T-cell (primary cell): ENCODE measurements at regions not wholly inside any gene's neighbourhood (a gene's known extent, or its start where the extent isn't known, plus 50 kb on each side); places are given as distances from the start of the nearest gene placed in this dataset.

ENCODE experiments used
- ATAC-seq, 4 experiments: fragments of 200-7000 bp in 3 of 4; fragments of 150-1000 bp in 1 of 4; cut with Tn5 transposase; replicated peaks in 1 of 4; 1 replicate in 3 of 4; 2 replicates in 1 of 4; pipeline ENCODE4 v1.10.0; 2021; ENCODE audit warnings: moderate library complexity in 3 of 4, mild to moderate bottlenecking in 2 of 4, moderate number of reproducible peaks in 1 of 4
- CTCF ChIA-PET, 2 donors: fragments of 300-600 bp; sonication (Branson Sonifier 250); formaldehyde crosslinking; loops; one replicate each; lab custom pipeline; 2022; ENCODE audit warnings: antibody characterized with exemption in 2 of 2; lab: Charles Lee
- POLR2A ChIA-PET, 2 donors: fragments of 300-600 bp; sonication (Branson Sonifier 250); formaldehyde crosslinking; loops; one replicate each; lab custom pipeline; 2022; ENCODE audit warnings: antibody characterized with exemption in 2 of 2; lab: Charles Lee
- DNase-seq, 35 experiments: peaks; one replicate each; pipeline versions ENCODE4 v3.0.0 to v3.0.0-alpha.2; 2013 to 2023
- H3K27ac ChIP-seq: one replicate; pipeline ENCODE4 v1.5.1; 2013; ENCODE audit warnings: low read length
- H3K27me3 ChIP-seq, 2 experiments: replicated peaks in 1 of 2; 1 replicate in 1 of 2; 2 replicates in 1 of 2; pipeline versions ENCODE4 v1.6.1 to v1.7.0; 2013; ENCODE audit warnings: low read length in 1 of 2, mixed read lengths in 1 of 2; ENCODE audit not compliant: control insufficient read depth in 2 of 2, insufficient read depth in 2 of 2; ENCODE audit errors: extremely low read depth in 1 of 2
- H3K36me3 ChIP-seq, 2 donors: 1 replicate in 1 of 2; 2 replicates in 1 of 2; pipeline versions ENCODE4 v1.6.1 to v1.7.0; 2013; ENCODE audit warnings: low read length in 1 of 2; ENCODE audit not compliant: control insufficient read depth in 2 of 2, insufficient read depth in 1 of 2; ENCODE audit errors: extremely low read depth in 1 of 2
- H3K4me1 ChIP-seq, 2 experiments: 1 replicate in 1 of 2; 2 replicates in 1 of 2; pipeline versions ENCODE4 v1.6.1 to v1.7.0; 2013; ENCODE audit warnings: low read length in 2 of 2, mixed read lengths in 1 of 2; ENCODE audit not compliant: insufficient read depth in 2 of 2, control insufficient read depth in 1 of 2; ENCODE audit errors: extremely low read depth in 1 of 2
- H3K4me3 ChIP-seq, 2 donors: 1 replicate in 1 of 2; 2 replicates in 1 of 2; pipeline versions ENCODE4 v1.5.1 to v1.7.0; 2013; ENCODE audit warnings: mild to moderate bottlenecking in 2 of 2, low read length in 1 of 2, moderate library complexity in 1 of 2; ENCODE audit not compliant: control insufficient read depth in 1 of 2; ENCODE audit errors: extremely low read depth in 1 of 2
- H3K9me3 ChIP-seq: 2 replicates; pipeline ENCODE4 v1.7.0; 2013
- H3K27ac Mint-ChIP-seq, 2 donors: one replicate each; pipeline ENCODE4 v1.8.0; 2020 to 2021; ENCODE audit warnings: mild to moderate bottlenecking in 2 of 2, mixed read lengths in 2 of 2
- H3K27me3 Mint-ChIP-seq, 2 donors: one replicate each; pipeline ENCODE4 v1.8.0; 2021 to 2022; ENCODE audit warnings: mixed read lengths in 2 of 2
- H3K36me3 Mint-ChIP-seq: one replicate; pipeline ENCODE4 v1.8.0; 2021; ENCODE audit warnings: mixed read lengths
- H3K4me1 Mint-ChIP-seq, 3 donors: one replicate each; pipeline ENCODE4 v1.8.0; 2020 to 2022; ENCODE audit warnings: mixed read lengths in 3 of 3, mild to moderate bottlenecking in 1 of 3
- H3K4me3 Mint-ChIP-seq, 3 donors: one replicate each; pipeline ENCODE4 v1.8.0; 2020 to 2022; ENCODE audit warnings: mild to moderate bottlenecking in 3 of 3, mixed read lengths in 3 of 3, moderate library complexity in 3 of 3
- H3K9me3 Mint-ChIP-seq, 3 donors: one replicate each; pipeline ENCODE4 v1.8.0; 2020 to 2022; ENCODE audit warnings: mixed read lengths in 3 of 3
- WGBS: methylation state at CpG from one replicate; pipeline ENCODE4 v1.1.5; 2013; ENCODE audit warnings: missing lambda C conversion rate; ENCODE audit not compliant: insufficient coverage; 5-methylcytosine and 5-hydroxymethylcytosine counted together

DNA sequence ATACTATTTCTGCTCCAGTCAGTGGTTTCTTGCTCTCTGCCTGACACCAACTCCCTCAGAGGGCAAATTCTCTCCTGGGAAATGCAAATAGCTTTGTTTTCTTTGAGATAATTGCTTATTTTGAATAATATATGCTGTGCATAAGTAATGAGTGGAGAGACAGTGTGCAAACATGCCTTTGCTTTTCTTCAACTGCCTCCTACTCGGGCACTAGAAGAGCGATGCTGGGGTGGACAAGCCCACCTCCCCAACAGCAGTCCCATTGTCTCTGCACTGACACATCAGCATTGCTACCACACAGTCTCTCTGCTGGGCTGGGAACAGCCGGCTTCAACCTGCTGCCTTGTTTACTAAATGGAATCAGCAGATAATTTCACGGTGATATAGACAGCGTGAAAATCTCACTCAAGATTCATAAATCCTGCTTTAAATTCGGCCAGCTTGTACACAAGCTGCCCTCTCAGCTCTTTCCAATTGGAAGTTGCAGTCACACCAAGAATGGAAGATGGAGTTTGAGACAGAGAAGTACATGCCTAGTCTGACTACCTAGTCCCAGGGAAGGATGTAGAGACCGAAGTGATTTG is 694.5 kb downstream of the TDRD15 start:
- H3K4me1 ChIP-seq = no peaks in the 10 kb centered on the region
- no peak overlapping the region for H3K4me3 ChIP-seq
- no peaks in the 10 kb centered on the region for H3K27me3 ChIP-seq
- ChIA-PET CTCF (no interaction called here), POLR2A (no interaction called here)
- H3K36me3 ChIP-seq = no peaks in the 10 kb centered on the region
- no peak for DNase-seq
- Mint-ChIP-seq H3K4me3 (no peak overlapping the region), H3K27me3 (no peaks in the 10 kb centered on the region), H3K27ac (no peak overlapping the region), H3K4me1 (no peaks in the 10 kb centered on the region), H3K36me3 (no peaks in the 10 kb centered on the region), H3K9me3 (peaks cover 8 to 10% (median 9%) of the 10 kb centered on the region in 3 donors)
- H3K9me3 ChIP-seq = no peaks in the 10 kb centered on the region
- no peak overlapping the region for H3K27ac ChIP-seq
- WGBS = 80% methylated on average over 1 of the region's 7 CpGs
- ATAC-seq = no peak

DNA sequence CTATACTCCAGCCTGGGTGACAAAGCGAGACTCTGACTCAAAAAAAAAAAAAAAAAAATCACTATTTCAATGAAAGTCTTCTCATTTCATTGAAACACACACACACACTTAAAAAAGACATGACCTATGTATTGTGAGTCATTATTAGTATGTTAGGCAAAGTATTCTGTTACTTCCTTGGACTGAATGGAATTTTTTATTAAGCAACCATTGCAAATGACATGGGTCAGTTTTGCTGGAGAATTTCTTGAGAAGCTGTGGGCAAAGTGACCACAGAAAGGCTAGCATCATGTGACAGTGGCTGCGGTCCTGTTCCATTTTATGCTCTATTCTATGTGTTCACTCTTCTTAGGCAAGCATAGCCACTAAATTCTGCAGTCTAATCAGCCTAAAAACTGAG is 695.7 kb downstream of the TDRD15 start:
- H3K36me3 ChIP-seq = no peaks in the 10 kb centered on the region
- no peaks in the 10 kb centered on the region for H3K4me1 ChIP-seq
- ChIA-PET CTCF (no interaction called here), POLR2A (no interaction called here)
- ATAC-seq = no peak
- WGBS = no CpG with 5 or more reads among the region's 2 CpGs
- H3K9me3 ChIP-seq = no peaks in the 10 kb centered on the region
- no peak overlapping the region for H3K27ac ChIP-seq
- H3K4me3 Mint-ChIP-seq = no peak overlapping the region
- H3K9me3 Mint-ChIP-seq = peaks cover 9 to 12% (median 10%) of the 10 kb centered on the region in 3 donors
- no peaks in the 10 kb centered on the region for H3K4me1 Mint-ChIP-seq
- no peaks in the 10 kb centered on the region for H3K27me3 ChIP-seq
- no peak for DNase-seq
- no peak overlapping the region for H3K4me3 ChIP-seq
- no peaks in the 10 kb centered on the region for H3K36me3 Mint-ChIP-seq
- H3K27ac Mint-ChIP-seq = no peak overlapping the region
- H3K27me3 Mint-ChIP-seq = no peaks in the 10 kb centered on the region

DNA sequence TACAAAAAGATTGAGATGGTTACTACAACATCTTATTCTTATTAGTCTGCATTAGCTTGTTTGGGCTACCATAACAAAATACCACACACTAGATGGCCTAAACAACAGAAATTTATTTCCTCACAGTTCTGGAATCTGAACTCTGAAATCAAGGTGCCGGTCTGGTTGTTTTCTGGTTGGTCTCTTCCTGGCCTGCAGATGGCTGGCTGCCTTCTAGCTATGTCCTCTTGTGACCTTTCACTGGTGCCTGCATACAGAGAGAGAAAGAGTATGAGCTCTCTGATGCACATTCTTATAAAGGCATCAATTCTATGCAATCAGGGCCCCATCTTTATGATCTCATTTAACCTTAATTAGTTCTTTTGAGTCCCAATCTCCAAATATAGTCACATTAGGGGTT is 696.5 kb downstream of the TDRD15 start:
- no peak overlapping the region for H3K27ac ChIP-seq
- ATAC-seq (no peak), DNase-seq (no peak)
- POLR2A ChIA-PET = no interaction called here
- no peaks in the 10 kb centered on the region for H3K27me3 Mint-ChIP-seq
- H3K4me1 Mint-ChIP-seq = no peaks in the 10 kb centered on the region
- CTCF ChIA-PET = no interaction called here
- no peaks in the 10 kb centered on the region for H3K4me1 ChIP-seq
- H3K4me3 ChIP-seq = no peak overlapping the region
- 60% methylated on average over 1 of the region's 1 CpG for WGBS
- H3K27me3 ChIP-seq = no peaks in the 10 kb centered on the region
- H3K4me3 Mint-ChIP-seq = no peak overlapping the region
- no peaks in the 10 kb centered on the region for H3K36me3 Mint-ChIP-seq
- no peak overlapping the region for H3K27ac Mint-ChIP-seq
- no peaks in the 10 kb centered on the region for H3K36me3 ChIP-seq
- H3K9me3 ChIP-seq = no peaks in the 10 kb centered on the region
- peaks cover 9 to 17% (median 10%) of the 10 kb centered on the region in 3 donors for H3K9me3 Mint-ChIP-seq

DNA sequence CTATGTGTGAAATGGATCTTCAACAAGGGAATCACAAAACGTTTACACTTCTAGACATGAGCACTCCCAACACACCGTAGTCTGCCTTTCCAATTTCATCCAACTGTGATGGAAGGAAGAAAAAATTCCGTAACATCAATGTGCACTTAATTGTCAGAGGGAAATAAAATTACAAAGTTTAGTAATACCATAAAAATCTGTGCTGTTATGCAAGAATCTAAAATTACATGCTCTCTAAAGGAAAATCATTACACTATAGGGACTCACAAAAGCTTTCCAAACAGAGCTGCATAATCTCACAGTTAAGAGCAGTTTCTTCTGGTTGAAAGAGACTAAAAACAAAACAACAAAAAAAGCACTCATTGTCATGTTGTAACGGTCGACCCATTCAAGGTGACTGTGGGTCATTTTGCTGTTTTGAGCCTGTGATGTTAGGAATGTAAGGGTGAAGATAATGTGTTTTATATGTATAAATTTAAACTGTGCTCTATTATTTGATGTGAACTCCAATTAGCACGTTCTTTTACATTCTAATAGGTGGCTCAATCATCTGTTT is 698.0 kb downstream of the TDRD15 start:
- Histone ChIP-seq H3K36me3 (no peaks in the 10 kb centered on the region), H3K27me3 (no peaks in the 10 kb centered on the region), H3K4me1 (no peaks in the 10 kb centered on the region), H3K4me3 (no peak overlapping the region), H3K27ac (no peak overlapping the region), H3K9me3 (no peaks in the 10 kb centered on the region)
- DNase-seq = no peak
- no peak overlapping the region for H3K4me3 Mint-ChIP-seq
- H3K27ac Mint-ChIP-seq = no peak overlapping the region
- no peaks in the 10 kb centered on the region for H3K36me3 Mint-ChIP-seq
- ChIA-PET POLR2A (no interaction called here), CTCF (no interaction called here)
- no CpG with 5 or more reads among the region's 6 CpGs for WGBS
- H3K4me1 Mint-ChIP-seq = no peaks in the 10 kb centered on the region
- ATAC-seq = no peak
- H3K9me3 Mint-ChIP-seq = peaks cover 9 to 20% (median 10%) of the 10 kb centered on the region in 3 donors
- H3K27me3 Mint-ChIP-seq = no peaks in the 10 kb centered on the region

DNA sequence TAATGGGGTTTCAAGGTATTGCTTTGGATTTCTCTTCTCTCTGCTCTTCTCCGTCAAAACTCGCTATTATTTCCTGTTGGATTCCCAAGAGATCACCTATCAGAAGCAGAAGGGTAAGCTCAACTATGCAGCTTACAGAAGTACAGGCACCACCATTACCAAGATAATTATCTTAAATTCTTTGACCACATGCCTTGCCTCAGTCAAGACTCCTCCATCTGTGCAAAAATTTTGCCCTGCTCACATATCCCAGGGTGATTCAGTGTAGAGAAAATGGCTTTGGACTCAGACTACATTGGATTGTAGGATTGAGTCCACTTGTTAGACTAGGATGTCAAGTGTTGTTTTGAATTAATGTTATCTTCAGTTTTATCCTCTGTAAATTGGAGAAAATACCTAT is 698.7 kb downstream of the TDRD15 start:
- H3K27ac ChIP-seq = no peak overlapping the region
- no peaks in the 10 kb centered on the region for H3K4me1 ChIP-seq
- H3K4me3 ChIP-seq = no peak overlapping the region
- no peaks in the 10 kb centered on the region for H3K9me3 ChIP-seq
- DNase-seq = no peak
- H3K9me3 Mint-ChIP-seq = peaks cover 9 to 20% (median 12%) of the 10 kb centered on the region in 3 donors
- no peak for ATAC-seq
- H3K36me3 Mint-ChIP-seq = no peaks in the 10 kb centered on the region
- 60% methylated on average over 1 of the region's 2 CpGs for WGBS
- no peaks in the 10 kb centered on the region for H3K36me3 ChIP-seq
- no peaks in the 10 kb centered on the region for H3K27me3 Mint-ChIP-seq
- ChIA-PET CTCF (no interaction called here), POLR2A (no interaction called here)
- no peaks in the 10 kb centered on the region for H3K4me1 Mint-ChIP-seq
- H3K4me3 Mint-ChIP-seq = no peak overlapping the region
- H3K27ac Mint-ChIP-seq = no peak overlapping the region
- no peaks in the 10 kb centered on the region for H3K27me3 ChIP-seq

DNA sequence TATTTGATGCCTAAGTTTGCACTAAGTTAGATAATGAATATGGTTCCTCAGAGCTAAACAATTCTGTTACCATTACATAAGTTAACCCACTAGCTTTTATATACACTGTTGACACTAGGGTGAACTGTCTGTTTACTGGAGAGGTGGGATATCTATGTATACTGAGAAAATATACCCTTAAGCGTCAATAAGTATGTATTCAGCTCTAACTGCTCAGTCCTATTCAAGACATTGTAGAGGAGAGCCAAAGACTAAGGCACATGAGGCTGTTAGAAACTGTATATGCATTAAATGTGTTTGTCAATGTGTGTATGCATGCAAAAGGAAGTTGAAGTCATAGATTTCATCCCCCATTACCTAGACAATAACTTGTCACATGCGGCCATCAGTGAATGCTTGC is 710.0 kb downstream of the TDRD15 start:
- no peaks in the 10 kb centered on the region for H3K9me3 ChIP-seq
- no peak overlapping the region for H3K4me3 Mint-ChIP-seq

DNA sequence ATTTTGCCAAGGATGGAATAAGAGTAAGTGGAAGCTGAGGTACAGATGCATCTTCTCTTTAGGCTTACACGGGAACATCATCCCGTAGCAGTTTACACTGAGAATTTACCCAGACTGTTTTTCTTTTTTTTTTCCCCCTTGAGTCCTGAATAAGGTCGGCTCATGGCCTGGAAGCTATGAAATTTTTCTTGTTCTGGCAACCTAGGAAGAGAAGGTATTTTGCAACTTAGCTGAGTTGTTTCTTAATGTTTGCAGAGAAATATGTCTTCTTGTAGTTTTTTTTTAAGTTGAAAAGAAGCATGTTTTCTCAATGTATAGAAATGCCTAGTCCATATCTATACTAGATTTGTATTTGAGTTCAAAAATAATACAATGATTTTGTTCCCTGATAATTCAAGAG is 712.5 kb downstream of the TDRD15 start:
- no peaks in the 10 kb centered on the region for H3K36me3 Mint-ChIP-seq
- H3K4me3 Mint-ChIP-seq = no peak overlapping the region
- H3K4me1 ChIP-seq = no peaks in the 10 kb centered on the region
- H3K9me3 Mint-ChIP-seq = peaks cover 3 to 19% (median 10%) of the 10 kb centered on the region in 3 donors
- no peak overlapping the region for H3K27ac ChIP-seq
- CTCF ChIA-PET = no interaction called here
- no peak for ATAC-seq
- no peak overlapping the region for H3K27ac Mint-ChIP-seq
- H3K27me3 ChIP-seq = no peaks in the 10 kb centered on the region
- WGBS = 100% methylated on average over 2 of the region's 3 CpGs
- no peaks in the 10 kb centered on the region for H3K9me3 ChIP-seq
- H3K36me3 ChIP-seq = no peaks in the 10 kb centered on the region
- no peaks in the 10 kb centered on the region for H3K4me1 Mint-ChIP-seq
- POLR2A ChIA-PET = no interaction called here
- no peak overlapping the region for H3K4me3 ChIP-seq
- H3K27me3 Mint-ChIP-seq = no peaks in the 10 kb centered on the region
- DNase-seq = no peak

More for the DNA sequence above, 710.0 kb downstream of the TDRD15 start:
- POLR2A ChIA-PET = no interaction called here
- H3K4me1 Mint-ChIP-seq = no peaks in the 10 kb centered on the region
- H3K4me1 ChIP-seq = no peaks in the 10 kb centered on the region
- no peak overlapping the region for H3K27ac ChIP-seq
- H3K36me3 Mint-ChIP-seq = no peaks in the 10 kb centered on the region
- DNase-seq (no peak), ATAC-seq (no peak)
- CTCF ChIA-PET = no interaction called here
- H3K4me3 ChIP-seq = no peak overlapping the region
- no CpG with 5 or more reads among the region's 2 CpGs for WGBS
- H3K36me3 ChIP-seq = no peaks in the 10 kb centered on the region
- H3K9me3 Mint-ChIP-seq = peaks cover 10 to 16% (median 11%) of the 10 kb centered on the region in 3 donors
- no peak overlapping the region for H3K27ac Mint-ChIP-seq
- no peaks in the 10 kb centered on the region for H3K27me3 ChIP-seq
- H3K27me3 Mint-ChIP-seq = no peaks in the 10 kb centered on the region
